Loucy (cell line): ENCODE measurements at regions not wholly inside any gene's neighbourhood (a gene's known extent, or its start where the extent isn't known, plus 50 kb on each side); places are given as distances from the start of the nearest gene placed in this dataset.

Experiments used
- H2AFZ ChIP-seq: fragments of 200-600 bp; sonication (generic); 2 replicates; pipeline ENCODE4 v1.6.0; 2016; ENCODE audit warnings: antibody characterized with exemption, mild to moderate bottlenecking, low read length, moderate library complexity
- H3F3A ChIP-seq: fragments of 200-600 bp; 2 replicates; pipeline ENCODE4 v1.6.0; 2016; ENCODE audit warnings: antibody characterized with exemption, low read depth, mild to moderate bottlenecking
- H3K27me3 ChIP-seq: fragments of 200-600 bp; sonication (generic); 2 replicates; pipeline ENCODE4 v1.6.1; 2014; ENCODE audit warnings: low read length, mild to moderate bottlenecking; ENCODE audit not compliant: insufficient read depth, poor library complexity, severe bottlenecking
- H3K36me3 ChIP-seq: fragments of 200-600 bp; sonication (generic); 2 replicates; pipeline ENCODE4 v1.6.1; 2016; ENCODE audit warnings: low read length; ENCODE audit not compliant: insufficient read depth
- H3K4me1 ChIP-seq: fragments of 200-600 bp; sonication (generic); 2 replicates; pipeline ENCODE4 v1.5.1; 2014; ENCODE audit warnings: low read length, mild to moderate bottlenecking; ENCODE audit not compliant: insufficient read depth, poor library complexity, severe bottlenecking
- H3K4me2 ChIP-seq: fragments of 200-600 bp; sonication (generic); 2 replicates; pipeline ENCODE4 v1.6.0; 2014; ENCODE audit warnings: antibody characterized with exemption, low read length, low read depth, mild to moderate bottlenecking; ENCODE audit not compliant: poor library complexity, severe bottlenecking
- H3K4me3 ChIP-seq: fragments of 200-600 bp; sonication (generic); 2 replicates; pipeline ENCODE4 v1.5.1; 2014; ENCODE audit warnings: low read length, mild to moderate bottlenecking, mixed read lengths; ENCODE audit not compliant: poor library complexity, severe bottlenecking
- H3K79me2 ChIP-seq: fragments of 200-600 bp; sonication (generic); 2 replicates; pipeline ENCODE4 v1.6.1; 2014; ENCODE audit warnings: low read length; ENCODE audit not compliant: insufficient read depth
- H3K9ac ChIP-seq: fragments of 200-600 bp; sonication (generic); 2 replicates; pipeline ENCODE4 v1.6.0; 2014; ENCODE audit warnings: mild to moderate bottlenecking, low read depth, low read length, moderate library complexity; ENCODE audit not compliant: poor library complexity, severe bottlenecking
- H3K9me2 ChIP-seq: fragments of 200-600 bp; sonication (generic); replicated peaks from 2 replicates; pipeline ENCODE4 v1.6.1; 2016; ENCODE audit warnings: low read depth, low read length, mixed read lengths
- H3K9me3 ChIP-seq: fragments of 200-600 bp; sonication (generic); 2 replicates; pipeline ENCODE4 v1.6.1; 2014; ENCODE audit warnings: mild to moderate bottlenecking, antibody characterized with exemption, low read length, low read depth; ENCODE audit not compliant: insufficient read depth
- H4K20me1 ChIP-seq: fragments of 200-600 bp; sonication (generic); 2 replicates; pipeline ENCODE4 v1.6.0; 2014; ENCODE audit warnings: antibody characterized with exemption, low read length, mild to moderate bottlenecking; ENCODE audit not compliant: insufficient read depth, poor library complexity, severe bottlenecking
- EZH2phosphoT487 ChIP-seq: fragments of 200-600 bp; IDR thresholded peaks from 2 replicates; pipeline ENCODE4 v1.6.1; 2018; ENCODE audit warnings: antibody characterized with exemption, mild to moderate bottlenecking, moderate library complexity, borderline replicate concordance
- TF ChIP-seq, protein P1 (sequence below): fragments of 200-600 bp; sonication (generic); conservative IDR thresholded peaks from 2 replicates; pipeline ENCODE4 v1.5.1; 2014; ENCODE audit warnings: mild to moderate bottlenecking, antibody characterized with exemption, low read length

DNA sequence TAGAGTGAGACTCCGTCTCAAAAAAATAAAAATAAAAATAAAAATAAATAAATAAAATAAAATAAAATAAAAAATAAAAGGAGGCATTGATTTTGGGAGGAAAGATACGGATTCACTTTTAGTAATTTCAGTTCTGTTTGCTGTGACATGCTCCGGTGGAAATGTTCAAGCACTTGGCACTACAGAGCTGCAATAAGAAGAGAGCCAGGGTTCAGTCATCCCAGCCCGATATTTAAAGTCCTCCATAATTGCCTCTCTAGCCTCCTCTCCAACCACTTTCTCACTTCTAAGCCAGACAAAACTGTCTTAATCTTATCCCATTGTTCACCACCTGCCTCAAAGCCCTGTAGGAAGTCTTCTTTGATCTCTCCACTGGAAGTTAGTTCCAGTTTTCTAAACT, 55.0 kb upstream of the MACF1 start:
- H3K4me2 ChIP-seq: no peak overlapping the region
- no peaks in the 10 kb centered on the region for H3K9me3 ChIP-seq
- H3K9ac ChIP-seq: no peak overlapping the region
- H3K4me3 ChIP-seq: no peak overlapping the region
- H3K36me3 ChIP-seq: no peaks in the 10 kb centered on the region
- TF ChIP-seq EZH2phosphoT487: no peak
- TF ChIP-seq, protein P1, sequence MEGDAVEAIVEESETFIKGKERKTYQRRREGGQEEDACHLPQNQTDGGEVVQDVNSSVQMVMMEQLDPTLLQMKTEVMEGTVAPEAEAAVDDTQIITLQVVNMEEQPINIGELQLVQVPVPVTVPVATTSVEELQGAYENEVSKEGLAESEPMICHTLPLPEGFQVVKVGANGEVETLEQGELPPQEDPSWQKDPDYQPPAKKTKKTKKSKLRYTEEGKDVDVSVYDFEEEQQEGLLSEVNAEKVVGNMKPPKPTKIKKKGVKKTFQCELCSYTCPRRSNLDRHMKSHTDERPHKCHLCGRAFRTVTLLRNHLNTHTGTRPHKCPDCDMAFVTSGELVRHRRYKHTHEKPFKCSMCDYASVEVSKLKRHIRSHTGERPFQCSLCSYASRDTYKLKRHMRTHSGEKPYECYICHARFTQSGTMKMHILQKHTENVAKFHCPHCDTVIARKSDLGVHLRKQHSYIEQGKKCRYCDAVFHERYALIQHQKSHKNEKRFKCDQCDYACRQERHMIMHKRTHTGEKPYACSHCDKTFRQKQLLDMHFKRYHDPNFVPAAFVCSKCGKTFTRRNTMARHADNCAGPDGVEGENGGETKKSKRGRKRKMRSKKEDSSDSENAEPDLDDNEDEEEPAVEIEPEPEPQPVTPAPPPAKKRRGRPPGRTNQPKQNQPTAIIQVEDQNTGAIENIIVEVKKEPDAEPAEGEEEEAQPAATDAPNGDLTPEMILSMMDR: no peak
- no peak overlapping the region for H2AFZ ChIP-seq
- no peaks in the 10 kb centered on the region for H4K20me1 ChIP-seq
- H3F3A ChIP-seq: no peaks in the 10 kb centered on the region
- peaks cover 15% of the 10 kb centered on the region for H3K4me1 ChIP-seq
- no peaks in the 10 kb centered on the region for H3K27me3 ChIP-seq
- H3K9me2 ChIP-seq: no peaks in the 10 kb centered on the region
- peaks cover 51% of the 10 kb centered on the region for H3K79me2 ChIP-seq

DNA sequence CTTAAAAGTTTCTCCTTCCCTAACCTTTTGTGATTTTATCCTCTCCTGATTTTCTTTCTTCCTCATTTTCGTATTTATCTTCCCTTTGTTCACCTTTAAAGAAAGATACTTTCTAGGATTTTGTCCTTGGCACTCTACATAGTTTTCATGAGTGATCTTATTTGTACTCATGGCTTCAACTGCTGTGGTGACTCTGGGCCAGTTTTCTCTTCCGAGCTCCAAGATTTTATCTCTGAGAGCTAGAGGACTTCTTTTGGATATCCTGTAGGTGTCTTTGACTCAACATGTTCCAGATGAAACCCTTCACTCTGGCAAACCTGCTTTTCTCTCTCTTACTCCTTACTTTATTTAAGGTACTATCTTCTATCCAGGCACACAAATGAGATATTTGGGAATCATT, 53.7 kb upstream of the MACF1 start:
- Histone ChIP-seq H3K27me3 (no peaks in the 10 kb centered on the region), H4K20me1 (no peaks in the 10 kb centered on the region), H2AFZ (no peak overlapping the region), H3K79me2 (peaks cover 44% of the 10 kb centered on the region), H3K4me2 (no peak overlapping the region), H3K9me3 (no peaks in the 10 kb centered on the region), H3K9ac (no peak overlapping the region), H3K36me3 (no peaks in the 10 kb centered on the region), H3K4me3 (no peak overlapping the region), H3K4me1 (peaks cover 24% of the 10 kb centered on the region), H3F3A (no peaks in the 10 kb centered on the region), H3K9me2 (no peaks in the 10 kb centered on the region)
- no peak for TF ChIP-seq EZH2phosphoT487
- TF ChIP-seq, protein P1: no peak

DNA sequence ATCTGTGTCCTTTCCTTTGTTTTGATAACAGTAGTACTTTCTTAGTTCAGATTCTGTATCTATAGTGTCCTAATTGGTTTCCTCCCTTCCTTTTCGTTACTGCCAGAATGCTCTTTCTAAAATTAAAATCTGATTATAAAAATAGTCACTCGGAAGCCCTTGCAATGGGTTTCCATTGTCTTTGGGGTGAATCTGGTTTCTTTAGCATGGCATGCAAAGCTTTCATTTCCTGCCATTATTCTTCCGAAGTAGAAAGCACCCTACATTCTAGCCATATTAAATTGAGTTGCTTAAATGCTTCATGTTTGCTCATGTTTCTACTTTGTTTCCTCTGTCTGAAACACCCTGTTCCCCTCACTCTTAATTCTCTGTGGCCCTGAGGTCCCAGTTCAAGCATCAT, 53.2 kb upstream of the MACF1 start:
- Histone ChIP-seq H3K4me1 (peaks cover 24% of the 10 kb centered on the region), H3K79me2 (peaks cover 44% of the 10 kb centered on the region)

More for the DNA sequence above, 53.2 kb upstream of the MACF1 start:
- H3K4me3 ChIP-seq: no peak overlapping the region
- no peak overlapping the region for H3K4me2 ChIP-seq
- no peaks in the 10 kb centered on the region for H3K9me3 ChIP-seq
- H3K27me3 ChIP-seq: no peaks in the 10 kb centered on the region
- H3K9ac ChIP-seq: no peak overlapping the region
- TF ChIP-seq EZH2phosphoT487: no peak
- TF ChIP-seq, protein P1: no peak
- no peaks in the 10 kb centered on the region for H4K20me1 ChIP-seq
- H3K9me2 ChIP-seq: no peaks in the 10 kb centered on the region
- H2AFZ ChIP-seq: no peak overlapping the region
- H3F3A ChIP-seq: no peaks in the 10 kb centered on the region
- no peaks in the 10 kb centered on the region for H3K36me3 ChIP-seq
